Activated CD8-positive, alpha-beta T cell treated with anti-CD3 and anti-CD28 coated beads for 36 hours (primary cell): ENCODE measurements at regions not wholly inside any gene's neighbourhood (a gene's known extent, or its start where the extent isn't known, plus 50 kb on each side); places are given as distances from the start of the nearest gene placed in this dataset.

ENCODE experiments used
- ATAC-seq: fragments of 200-7000 bp; cut with Tn5 transposase; one replicate; pipeline ENCODE4 v1.10.0; 2021; ENCODE audit warnings: mild to moderate bottlenecking, moderate library complexity
- CTCF ChIA-PET: fragments of 350-600 bp; sonication (Branson Sonifier 250); formaldehyde crosslinking; loops from one replicate; lab custom pipeline; 2021; ENCODE audit warnings: antibody characterized with exemption; lab: Charles Lee
- POLR2A ChIA-PET: fragments of 350-600 bp; sonication (Branson Sonifier 250); formaldehyde crosslinking; loops from one replicate; lab custom pipeline; 2021; ENCODE audit warnings: antibody characterized with exemption; lab: Charles Lee
- DNase-seq: peaks from one replicate; pipeline ENCODE4 v3.0.0-alpha.2; 2020
- H3K27ac Mint-ChIP-seq: one replicate; pipeline ENCODE4 v1.8.0; 2021; ENCODE audit warnings: mild to moderate bottlenecking, mixed read lengths
- H3K27me3 Mint-ChIP-seq: one replicate; pipeline ENCODE4 v1.8.0; 2021; ENCODE audit warnings: mixed read lengths
- H3K36me3 Mint-ChIP-seq: one replicate; pipeline ENCODE4 v1.8.0; 2021; ENCODE audit warnings: low read depth, mixed read lengths
- H3K4me1 Mint-ChIP-seq: one replicate; pipeline ENCODE4 v1.8.0; 2021; ENCODE audit warnings: low read depth, mixed read lengths
- H3K4me3 Mint-ChIP-seq: one replicate; pipeline ENCODE4 v1.8.0; 2021; ENCODE audit warnings: mild to moderate bottlenecking, moderate library complexity, mixed read lengths
- H3K9me3 Mint-ChIP-seq: one replicate; pipeline ENCODE4 v1.8.0; 2021; ENCODE audit warnings: mixed read lengths
- intact Hi-C: fragments of 100-400 bp; cut with micrococcal nuclease; formaldehyde crosslinking; loops from one replicate; pipeline ENCODE4 v1.10.0; 2022
- TF ChIP-seq, protein P1 (sequence below): fragments of 200-600 bp; IDR thresholded peaks from one replicate; pipeline ENCODE4 v1.8.0; 2022; ENCODE audit warnings: antibody characterized with exemption, mild to moderate bottlenecking

DNA sequence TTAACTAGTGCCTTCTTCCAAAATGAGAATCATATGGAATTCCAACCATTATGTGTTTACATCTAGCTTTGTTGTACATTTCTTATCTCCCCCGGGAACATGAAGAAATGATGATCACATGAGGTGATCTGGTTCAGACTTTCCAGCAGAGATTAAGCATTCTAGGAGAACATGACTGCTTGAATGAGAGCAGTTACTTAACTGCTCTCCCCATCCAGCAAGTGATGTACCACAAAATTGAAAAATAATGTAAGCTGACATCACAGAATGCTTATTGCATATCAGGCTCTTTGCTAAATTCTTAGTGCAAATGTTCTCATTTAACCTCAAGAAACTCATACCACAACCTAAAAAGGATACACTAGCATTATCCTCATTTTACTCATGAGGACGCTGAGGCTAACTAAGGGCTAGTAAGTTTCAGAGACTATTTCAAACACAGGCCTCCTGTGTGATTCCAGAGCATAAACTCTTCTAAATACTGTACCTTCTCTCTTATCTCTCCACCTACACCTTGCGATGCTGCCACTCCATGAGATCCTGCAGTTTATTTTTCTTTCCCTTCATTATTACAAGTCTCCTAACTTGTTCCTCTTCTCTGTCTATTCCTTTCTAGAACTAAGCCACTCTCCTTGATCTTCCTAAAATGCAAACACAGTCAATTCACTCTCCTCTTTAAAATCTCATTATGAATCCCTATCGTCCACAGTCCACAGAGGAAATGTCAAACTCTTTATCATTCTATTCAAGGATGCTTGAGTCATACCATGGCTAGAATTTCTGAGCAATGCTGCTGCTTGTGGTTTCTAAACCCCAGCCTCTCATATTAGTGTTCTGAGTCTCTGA is 1224.8 kb upstream of the ZEB2 start:
- H3K4me1 Mint-ChIP-seq = peaks cover 26% of the 10 kb centered on the region
- ATAC-seq = peak; percentile 81
- H3K36me3 Mint-ChIP-seq = peaks cover 3% of the 10 kb centered on the region
- CTCF ChIA-PET = interaction anchor here (0.9 kb wide), 1 partner anchor 8 kb away, joined by 3 read pairs; no protein-coding TSS in a partner anchor
- POLR2A ChIA-PET = no interaction called here
- H3K27ac Mint-ChIP-seq = no peak overlapping the region
- peak; percentile 22 for DNase-seq
- peaks cover 3% of the 10 kb centered on the region for H3K27me3 Mint-ChIP-seq
- peaks cover 2% of the 10 kb centered on the region for H3K9me3 Mint-ChIP-seq
- intact Hi-C loops = no loop called here
- TF ChIP-seq, protein P1, sequence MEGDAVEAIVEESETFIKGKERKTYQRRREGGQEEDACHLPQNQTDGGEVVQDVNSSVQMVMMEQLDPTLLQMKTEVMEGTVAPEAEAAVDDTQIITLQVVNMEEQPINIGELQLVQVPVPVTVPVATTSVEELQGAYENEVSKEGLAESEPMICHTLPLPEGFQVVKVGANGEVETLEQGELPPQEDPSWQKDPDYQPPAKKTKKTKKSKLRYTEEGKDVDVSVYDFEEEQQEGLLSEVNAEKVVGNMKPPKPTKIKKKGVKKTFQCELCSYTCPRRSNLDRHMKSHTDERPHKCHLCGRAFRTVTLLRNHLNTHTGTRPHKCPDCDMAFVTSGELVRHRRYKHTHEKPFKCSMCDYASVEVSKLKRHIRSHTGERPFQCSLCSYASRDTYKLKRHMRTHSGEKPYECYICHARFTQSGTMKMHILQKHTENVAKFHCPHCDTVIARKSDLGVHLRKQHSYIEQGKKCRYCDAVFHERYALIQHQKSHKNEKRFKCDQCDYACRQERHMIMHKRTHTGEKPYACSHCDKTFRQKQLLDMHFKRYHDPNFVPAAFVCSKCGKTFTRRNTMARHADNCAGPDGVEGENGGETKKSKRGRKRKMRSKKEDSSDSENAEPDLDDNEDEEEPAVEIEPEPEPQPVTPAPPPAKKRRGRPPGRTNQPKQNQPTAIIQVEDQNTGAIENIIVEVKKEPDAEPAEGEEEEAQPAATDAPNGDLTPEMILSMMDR = no peak
- H3K4me3 Mint-ChIP-seq = no peak overlapping the region

DNA sequence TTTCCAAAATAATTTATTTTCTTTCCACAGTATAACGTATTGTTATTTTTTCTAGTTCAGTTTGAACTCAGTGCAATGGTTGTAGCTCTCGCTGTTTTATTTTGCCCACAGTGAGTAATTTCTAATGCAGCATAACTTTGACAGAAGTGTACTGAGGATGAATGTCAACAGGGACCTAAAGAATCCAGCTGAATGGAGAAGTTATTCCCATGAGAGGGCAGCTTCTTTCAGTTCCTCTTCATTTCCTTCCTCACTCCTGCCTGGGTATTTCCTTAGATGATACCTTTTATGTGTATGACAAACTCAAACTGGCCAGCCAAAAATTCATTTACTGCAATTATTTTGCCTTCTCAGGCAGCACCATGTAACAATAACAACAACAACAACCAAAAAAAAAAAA is 1223.1 kb upstream of the ZEB2 start:
- H3K36me3 Mint-ChIP-seq = peaks cover 3% of the 10 kb centered on the region
- ATAC-seq (no peak), DNase-seq (no peak)
- TF ChIP-seq, protein P1 = no peak
- no peak overlapping the region for H3K27ac Mint-ChIP-seq
- H3K4me3 Mint-ChIP-seq = no peak overlapping the region
- peaks cover 3% of the 10 kb centered on the region for H3K27me3 Mint-ChIP-seq
- intact Hi-C loops = no loop called here
- ChIA-PET CTCF (no interaction called here), POLR2A (no interaction called here)
- H3K4me1 Mint-ChIP-seq = peaks cover 19% of the 10 kb centered on the region
- H3K9me3 Mint-ChIP-seq = peaks cover 2% of the 10 kb centered on the region

DNA sequence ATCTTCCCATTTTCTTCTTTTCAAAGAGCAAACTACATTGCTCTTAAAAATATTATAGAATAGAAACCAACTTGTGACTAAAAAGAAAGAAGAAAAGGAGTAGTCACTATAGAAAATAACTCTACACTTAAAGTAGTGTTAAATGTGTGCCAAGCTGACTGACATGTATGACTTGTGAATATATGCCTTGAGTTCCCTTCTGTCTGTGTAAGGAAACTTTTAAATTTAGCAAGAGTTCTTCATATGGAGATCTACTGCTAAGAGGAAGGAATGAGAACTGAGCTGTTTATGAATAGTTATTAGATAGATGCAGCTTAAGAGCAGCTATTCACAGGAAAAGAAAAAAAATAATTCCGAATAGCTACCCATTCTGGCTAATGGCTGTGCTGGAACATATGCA is 1221.7 kb upstream of the ZEB2 start:
- Mint-ChIP-seq H3K27me3 (no peaks in the 10 kb centered on the region), H3K4me1 (peaks cover 19% of the 10 kb centered on the region), H3K27ac (no peak overlapping the region), H3K36me3 (peaks cover 3% of the 10 kb centered on the region), H3K4me3 (no peak overlapping the region), H3K9me3 (no peaks in the 10 kb centered on the region)
- intact Hi-C loops = no loop called here
- CTCF ChIA-PET = no interaction called here
- POLR2A ChIA-PET = interaction anchor here (0.9 kb wide), 1 partner anchor 10 kb away, joined by 3 read pairs; no protein-coding TSS in a partner anchor
- ATAC-seq (no peak), DNase-seq (no peak)
- TF ChIP-seq, protein P1 = no peak

DNA sequence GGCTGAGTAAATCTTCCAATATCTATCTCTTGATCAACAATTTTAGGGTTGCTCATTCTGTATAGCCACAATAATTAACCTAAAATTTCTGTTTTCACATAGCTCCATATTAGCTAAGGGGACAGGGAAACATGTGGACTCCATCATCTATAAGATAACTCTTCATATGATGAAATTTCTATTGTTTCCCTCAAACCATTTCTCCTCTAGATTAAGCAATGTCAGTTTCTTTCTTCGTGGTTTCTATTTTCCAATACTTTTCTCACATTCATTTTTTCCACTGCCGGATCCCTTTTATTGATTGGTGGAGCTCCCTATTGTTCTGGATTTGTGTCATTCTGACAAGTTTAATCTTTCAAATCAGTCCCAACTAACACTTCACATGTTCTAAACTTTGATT is 1221.3 kb upstream of the ZEB2 start:
- H3K4me3 Mint-ChIP-seq = no peak overlapping the region
- ChIA-PET CTCF (interaction anchor here (1.1 kb wide), 1 partner anchor 12 kb away, joined by 6 read pairs; no protein-coding TSS in a partner anchor), POLR2A (interaction anchor here (0.9 kb wide), 1 partner anchor 10 kb away, joined by 3 read pairs; no protein-coding TSS in a partner anchor)
- peaks cover 19% of the 10 kb centered on the region for H3K4me1 Mint-ChIP-seq
- H3K36me3 Mint-ChIP-seq = peaks cover 3% of the 10 kb centered on the region
- DNase-seq = no peak
- TF ChIP-seq, protein P1 = no peak
- ATAC-seq = no peak
- no peaks in the 10 kb centered on the region for H3K9me3 Mint-ChIP-seq
- intact Hi-C loops = no loop called here
- H3K27me3 Mint-ChIP-seq = no peaks in the 10 kb centered on the region
- H3K27ac Mint-ChIP-seq = no peak overlapping the region

DNA sequence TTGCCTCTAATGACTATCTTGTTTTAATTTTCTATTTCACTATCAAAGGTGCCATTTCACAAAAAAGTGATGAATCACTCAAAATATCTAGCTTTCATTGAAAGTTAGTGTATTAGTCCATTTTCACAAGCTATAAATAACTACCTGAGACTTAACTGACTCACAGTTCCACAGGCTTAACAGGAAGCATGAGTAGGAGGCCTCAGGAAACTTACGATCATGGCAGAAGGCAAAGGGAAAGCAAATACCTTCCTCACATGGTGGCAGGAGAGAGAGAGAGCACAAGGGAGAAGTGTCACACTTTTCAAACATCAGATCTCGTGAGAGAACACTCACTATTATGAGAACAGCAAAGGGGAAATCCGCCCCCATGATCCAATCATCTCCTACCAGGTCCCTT is 1220.4 kb upstream of the ZEB2 start:
- intact Hi-C loops = no loop called here
- POLR2A ChIA-PET = no interaction called here
- ATAC-seq (peak; percentile 31), DNase-seq (no peak)
- peaks cover 19% of the 10 kb centered on the region for H3K4me1 Mint-ChIP-seq
- H3K9me3 Mint-ChIP-seq = no peaks in the 10 kb centered on the region
- H3K27me3 Mint-ChIP-seq = no peaks in the 10 kb centered on the region
- no peak overlapping the region for H3K4me3 Mint-ChIP-seq
- peak overlapping the region; percentile 10 for H3K27ac Mint-ChIP-seq
- CTCF ChIA-PET = interaction anchor here (1.1 kb wide), 1 partner anchor 13 kb away, joined by 6 read pairs; no protein-coding TSS in a partner anchor
- peaks cover 3% of the 10 kb centered on the region for H3K36me3 Mint-ChIP-seq
- TF ChIP-seq, protein P1 = no peak
